Naive thymus-derived CD8-positive, alpha-beta T cell (primary cell): ENCODE measurements at regions not wholly inside any gene's neighbourhood (a gene's known extent, or its start where the extent isn't known, plus 50 kb on each side); places are given as distances from the start of the nearest gene placed in this dataset.
"Not testable (repeated sequence)": the region's sequence is repeated elsewhere in the genome, so short reads cannot be mapped to it uniquely, and the experiment has no call there.

Source experiments
- ATAC-seq, 2 donors: fragments of 150-1000 bp; cut with Tn5 transposase in 1 of 2; sonication (Bioruptor Pico), chemical (Tn5 transposase) in 1 of 2; 1 replicate in 1 of 2; 2 replicates in 1 of 2; pipeline ENCODE4 v1.10.0; 2021; ENCODE audit warnings: mild to moderate bottlenecking in 2 of 2, moderate library complexity in 2 of 2
- POLR2A ChIA-PET: fragments of 350-600 bp; sonication (Branson Sonifier 250); formaldehyde crosslinking; loops from one replicate; lab custom pipeline; 2021; ENCODE audit warnings: antibody characterized with exemption; lab: Charles Lee
- DNase-seq, 10 donors: peaks; one replicate each; pipeline versions ENCODE4 v3.0.0 to v3.0.0-alpha.2; 2020 to 2022
- H3K27ac Mint-ChIP-seq, 10 donors: one replicate each; pipeline ENCODE4 v1.8.0; 2020 to 2022; ENCODE audit warnings: mild to moderate bottlenecking in 10 of 10, mixed read lengths in 10 of 10, moderate library complexity in 4 of 10, inconsistent platforms in 1 of 10
- H3K27me3 Mint-ChIP-seq, 5 donors: one replicate each; pipeline ENCODE4 v1.8.0; 2021 to 2022; ENCODE audit warnings: mixed read lengths in 5 of 5
- H3K36me3 Mint-ChIP-seq, 3 donors: one replicate each; pipeline ENCODE4 v1.8.0; 2020 to 2022; ENCODE audit warnings: mixed read lengths in 3 of 3, mild to moderate bottlenecking in 2 of 3, inconsistent platforms in 1 of 3
- H3K4me1 Mint-ChIP-seq, 4 donors: one replicate each; pipeline ENCODE4 v1.8.0; 2021 to 2022; ENCODE audit warnings: mixed read lengths in 4 of 4
- H3K4me3 Mint-ChIP-seq, 10 donors: one replicate each; pipeline ENCODE4 v1.8.0; 2020 to 2022; ENCODE audit warnings: mild to moderate bottlenecking in 10 of 10, mixed read lengths in 10 of 10, moderate library complexity in 6 of 10, inconsistent platforms in 1 of 10
- H3K9me3 Mint-ChIP-seq, 9 donors: one replicate each; pipeline ENCODE4 v1.8.0; 2020 to 2022; ENCODE audit warnings: mixed read lengths in 9 of 9, mild to moderate bottlenecking in 3 of 9, inconsistent platforms in 1 of 9, moderate library complexity in 1 of 9

DNA sequence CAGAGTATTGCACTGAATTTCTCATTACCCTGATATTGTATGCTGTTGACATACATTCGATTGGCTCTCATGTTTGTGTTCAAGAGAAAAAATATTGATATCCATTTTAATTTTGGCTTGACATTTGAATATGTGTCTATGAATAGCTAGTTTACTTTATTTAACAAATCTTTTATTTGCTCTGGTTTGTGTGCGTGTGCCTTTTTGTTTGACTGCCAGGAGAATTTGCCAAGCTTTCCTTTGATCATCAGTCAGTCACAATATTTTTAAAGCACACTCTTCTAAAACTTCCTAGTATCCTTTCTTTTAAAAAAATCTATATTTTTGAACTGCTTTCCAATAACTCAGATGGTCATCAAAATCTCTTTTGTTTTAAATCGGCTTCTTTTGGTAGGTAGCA is 179.3 kb upstream of the FLRT2 start:
- Mint-ChIP-seq H3K4me1 (no peaks in the 10 kb centered on the region), H3K36me3 (peaks cover 0 to 9% (median 0%) of the 10 kb centered on the region in 3 donors), H3K4me3 (no peak overlapping the region), H3K27me3 (peaks cover 0 to 3% (median 0%) of the 10 kb centered on the region in 5 donors), H3K27ac (no peak overlapping the region), H3K9me3 (peaks cover 7 to 20% (median 14%) of the 10 kb centered on the region in 9 donors)
- POLR2A ChIA-PET, result no interaction called here
- no peak for DNase-seq
- ATAC-seq, result no peak

DNA sequence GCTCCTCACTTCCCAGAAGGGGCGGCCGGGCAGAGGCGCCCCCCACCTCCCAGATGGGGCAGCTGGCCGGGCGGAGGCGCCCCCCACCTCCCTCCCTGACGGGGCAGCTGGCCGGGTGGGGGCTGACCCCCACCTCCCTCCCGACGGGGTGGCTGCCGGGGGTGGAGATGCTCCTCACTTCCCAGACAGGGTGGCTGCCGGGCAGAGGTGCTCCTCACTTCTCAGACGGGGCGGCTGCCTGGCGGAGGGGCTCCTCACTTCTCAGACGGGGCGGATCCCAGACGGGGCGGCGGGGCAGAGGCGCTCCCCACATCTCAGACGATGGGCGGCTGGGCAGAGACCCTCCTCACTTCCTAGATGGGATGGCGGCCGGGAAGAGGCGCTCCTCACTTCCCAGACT is 177.4 kb upstream of the FLRT2 start:
- H3K4me3 Mint-ChIP-seq, DNase-seq, ATAC-seq, H3K4me1 Mint-ChIP-seq, H3K36me3 Mint-ChIP-seq, H3K27ac Mint-ChIP-seq, H3K27me3 Mint-ChIP-seq, POLR2A ChIA-PET: not testable (repeated sequence)
- H3K9me3 Mint-ChIP-seq, result peaks cover 8 to 24% (median 14%) of the 10 kb centered on the region in 9 donors

DNA sequence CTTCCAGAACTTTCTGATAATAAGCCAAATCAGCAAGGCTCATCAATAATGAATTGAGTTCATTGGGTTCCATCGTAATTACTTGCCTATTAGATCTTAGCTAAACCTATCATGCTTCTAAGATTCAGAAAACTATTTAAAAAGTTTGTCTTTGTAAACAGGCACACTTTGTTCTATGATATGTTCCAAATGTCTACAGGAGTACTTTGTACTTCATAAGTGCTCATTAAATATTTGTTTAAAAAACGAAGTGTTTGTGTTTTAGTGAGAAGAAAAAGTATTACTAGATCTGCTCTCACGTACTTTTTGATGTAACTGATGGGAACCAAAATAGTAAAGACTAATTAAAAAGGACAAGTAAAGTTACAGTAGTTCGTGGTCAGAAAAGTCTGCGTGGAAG is 172.8 kb upstream of the FLRT2 start:
- POLR2A ChIA-PET, result no interaction called here
- H3K4me1 Mint-ChIP-seq, result no peaks in the 10 kb centered on the region
- no peak overlapping the region for H3K4me3 Mint-ChIP-seq
- peaks cover 0 to 5% (median 0%) of the 10 kb centered on the region in 3 donors for H3K36me3 Mint-ChIP-seq
- H3K9me3 Mint-ChIP-seq, result peaks cover 8 to 24% (median 9%) of the 10 kb centered on the region in 9 donors
- peaks cover 0 to 2% (median 0%) of the 10 kb centered on the region in 5 donors for H3K27me3 Mint-ChIP-seq
- DNase-seq (no peak), ATAC-seq (no peak)
- H3K27ac Mint-ChIP-seq, result no peak overlapping the region

DNA sequence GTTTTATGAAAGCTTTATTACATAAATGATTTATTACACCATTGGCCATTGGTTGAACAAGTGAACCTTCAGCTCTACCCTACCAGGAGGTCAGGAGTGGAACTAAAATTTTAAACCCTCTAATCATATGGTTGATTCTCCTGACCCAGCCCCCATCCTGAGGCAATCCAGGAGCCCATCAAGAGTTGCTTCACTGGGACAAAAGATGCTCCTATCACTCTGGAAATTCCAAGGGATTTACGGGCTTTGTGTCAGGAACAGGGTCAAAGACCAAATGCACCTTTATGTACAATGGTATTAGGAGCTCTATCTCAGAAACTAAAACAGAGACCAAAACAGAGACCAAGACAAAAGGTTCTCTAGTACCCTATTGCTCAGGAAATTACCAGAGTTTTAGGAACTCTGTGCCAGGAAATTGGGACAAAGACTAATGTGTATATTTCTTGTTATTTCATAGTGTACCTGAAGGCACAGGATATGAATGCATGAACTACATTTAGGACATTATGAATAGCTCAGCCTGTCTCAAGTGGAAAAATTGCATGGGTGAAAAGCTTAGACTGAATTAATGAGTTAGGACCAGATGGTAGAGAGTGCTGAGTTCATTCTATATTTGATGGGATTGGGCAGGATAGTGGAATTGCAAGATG is 171.7 kb upstream of the FLRT2 start:
- H3K9me3 Mint-ChIP-seq, result peaks cover 6 to 28% (median 9%) of the 10 kb centered on the region in 9 donors
- peaks cover 0 to 2% (median 0%) of the 10 kb centered on the region in 5 donors for H3K27me3 Mint-ChIP-seq
- H3K36me3 Mint-ChIP-seq, result peaks cover 0 to 5% (median 0%) of the 10 kb centered on the region in 3 donors
- H3K27ac Mint-ChIP-seq, result no peak overlapping the region
- no peak overlapping the region for H3K4me3 Mint-ChIP-seq
- no peaks in the 10 kb centered on the region for H3K4me1 Mint-ChIP-seq
- DNase-seq, result no peak
- ATAC-seq, result no peak
- POLR2A ChIA-PET, result no interaction called here

DNA sequence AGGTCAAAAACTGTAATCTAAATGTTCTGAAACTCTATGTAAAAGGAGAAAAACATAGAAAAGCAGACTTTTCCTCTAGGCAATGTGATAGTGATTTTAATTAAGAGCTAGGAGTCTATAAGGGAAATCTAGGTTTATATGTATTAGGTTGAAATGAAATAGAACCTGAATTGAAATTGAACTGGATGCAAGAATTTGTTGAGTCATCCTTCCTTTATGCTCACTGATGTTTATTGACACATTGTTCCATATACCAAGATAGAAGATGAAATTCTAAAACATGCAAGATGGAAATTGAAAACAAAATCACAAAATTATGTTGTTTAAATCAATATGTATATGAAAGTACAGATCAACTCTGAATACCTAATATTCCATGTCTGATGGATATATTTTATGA is 170.4 kb upstream of the FLRT2 start:
- ATAC-seq (no peak), DNase-seq (no peak)
- Mint-ChIP-seq H3K36me3 (no peaks in the 10 kb centered on the region), H3K4me3 (no peak overlapping the region), H3K27ac (no peak overlapping the region), H3K27me3 (peaks cover 0 to 2% (median 0%) of the 10 kb centered on the region in 5 donors), H3K9me3 (peaks cover 0 to 17% (median 3%) of the 10 kb centered on the region in 9 donors), H3K4me1 (no peaks in the 10 kb centered on the region)
- POLR2A ChIA-PET, result no interaction called here

DNA sequence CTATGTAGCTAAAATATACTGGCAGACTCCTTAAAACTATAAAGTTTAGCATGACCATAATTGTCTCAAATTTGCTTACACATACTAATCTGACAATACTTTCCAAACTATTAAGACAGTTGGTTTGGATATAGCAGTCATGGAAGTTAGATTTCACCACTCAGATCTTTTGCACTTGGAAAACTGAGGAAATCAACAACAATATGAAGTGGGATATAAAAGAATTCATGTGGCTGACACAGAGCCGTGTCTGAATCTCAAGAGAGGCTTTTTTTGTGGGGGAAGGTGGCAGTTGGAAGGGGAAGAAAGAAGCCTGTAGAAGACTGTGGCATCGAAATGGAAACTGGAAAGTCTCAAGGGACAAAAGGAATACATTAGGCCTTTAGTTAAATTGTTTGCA is 166.6 kb upstream of the FLRT2 start:
- Mint-ChIP-seq H3K4me3 (no peak overlapping the region), H3K4me1 (no peaks in the 10 kb centered on the region), H3K9me3 (peaks cover 0 to 16% (median 4%) of the 10 kb centered on the region in 9 donors), H3K36me3 (no peaks in the 10 kb centered on the region), H3K27ac (no peak overlapping the region), H3K27me3 (peaks cover 0 to 2% (median 0%) of the 10 kb centered on the region in 5 donors)
- no peak for DNase-seq
- ATAC-seq, result no peak
- POLR2A ChIA-PET, result no interaction called here

DNA sequence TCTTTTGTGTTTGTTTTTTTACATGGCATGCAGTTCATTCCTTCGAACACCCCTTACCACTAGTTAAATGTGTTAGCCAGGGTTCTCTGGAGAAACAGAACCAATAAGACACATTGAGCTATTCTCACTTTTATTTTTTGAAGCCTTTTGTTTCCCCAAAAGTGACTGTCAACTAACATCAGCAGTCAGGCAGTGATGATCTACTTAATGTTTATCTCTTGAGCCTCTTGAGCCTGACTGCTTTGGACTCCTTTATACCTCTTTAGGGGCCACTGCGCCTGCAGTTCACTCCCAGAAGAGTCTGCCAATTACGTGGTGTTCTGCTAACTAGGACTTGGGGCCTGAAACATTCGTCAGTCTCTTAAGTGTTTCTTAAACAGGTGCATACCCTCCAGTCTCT is 163.7 kb upstream of the FLRT2 start:
- POLR2A ChIA-PET, result no interaction called here
- H3K27ac Mint-ChIP-seq, result no peak overlapping the region
- DNase-seq (no peak), ATAC-seq (no peak)
- no peaks in the 10 kb centered on the region for H3K4me1 Mint-ChIP-seq
- peaks cover 0 to under 1% (median 0%) of the 10 kb centered on the region in 3 donors for H3K36me3 Mint-ChIP-seq
- H3K9me3 Mint-ChIP-seq, result peaks cover 0 to 25% (median 10%) of the 10 kb centered on the region in 9 donors
- peaks cover 0 to 5% (median 0%) of the 10 kb centered on the region in 5 donors for H3K27me3 Mint-ChIP-seq
- no peak overlapping the region for H3K4me3 Mint-ChIP-seq

DNA sequence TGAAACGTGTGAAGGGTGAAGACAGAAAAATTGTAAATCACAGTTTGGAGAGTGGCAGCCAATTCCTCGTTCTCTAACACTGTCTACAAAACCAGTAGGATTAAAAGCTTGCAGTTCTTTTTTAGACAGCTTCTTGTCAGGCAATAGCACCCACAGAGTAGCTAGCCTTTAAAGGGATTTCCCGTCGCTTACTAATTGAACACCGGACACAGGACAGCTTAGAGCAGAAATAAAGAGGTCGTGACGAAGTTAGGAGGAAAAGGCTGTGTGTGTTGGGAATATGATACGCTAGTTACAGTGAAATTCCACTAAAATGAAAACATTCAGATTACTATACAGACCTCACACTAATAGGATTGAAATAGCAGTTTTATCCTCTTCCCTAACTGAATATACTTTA is 149.1 kb upstream of the FLRT2 start:
- Mint-ChIP-seq H3K27ac (no peak overlapping the region), H3K4me3 (no peak overlapping the region)
- POLR2A ChIA-PET, result no interaction called here

DNA sequence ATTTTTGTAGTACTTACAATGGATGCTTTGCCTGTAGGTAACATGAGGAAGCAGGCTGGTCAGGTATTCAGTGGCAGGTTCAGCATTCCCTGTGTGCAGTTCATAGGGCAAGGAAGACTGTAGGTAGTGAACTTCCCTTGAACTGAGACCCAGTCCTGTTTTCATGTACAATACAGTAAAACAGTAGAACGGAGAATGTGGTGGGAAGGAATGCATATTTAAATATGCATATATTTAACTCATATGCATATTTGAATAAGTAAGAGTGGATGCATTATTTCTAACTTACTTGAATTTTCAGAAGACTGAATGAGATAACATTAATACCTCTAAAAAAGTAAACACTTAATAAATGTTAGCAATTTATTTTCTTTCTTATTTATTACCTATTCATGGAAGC is 147.6 kb upstream of the FLRT2 start:
- Mint-ChIP-seq H3K9me3 (peaks cover 0 to 9% (median 1%) of the 10 kb centered on the region in 9 donors), H3K27ac (no peak overlapping the region)
- POLR2A ChIA-PET, result no interaction called here

More for the DNA sequence above, 149.1 kb upstream of the FLRT2 start:
- H3K9me3 Mint-ChIP-seq, result peaks cover 0 to 9% (median 1%) of the 10 kb centered on the region in 9 donors
- ATAC-seq (no peak), DNase-seq (no peak)
- no peaks in the 10 kb centered on the region for H3K36me3 Mint-ChIP-seq
- no peaks in the 10 kb centered on the region for H3K27me3 Mint-ChIP-seq
- H3K4me1 Mint-ChIP-seq, result no peaks in the 10 kb centered on the region

DNA sequence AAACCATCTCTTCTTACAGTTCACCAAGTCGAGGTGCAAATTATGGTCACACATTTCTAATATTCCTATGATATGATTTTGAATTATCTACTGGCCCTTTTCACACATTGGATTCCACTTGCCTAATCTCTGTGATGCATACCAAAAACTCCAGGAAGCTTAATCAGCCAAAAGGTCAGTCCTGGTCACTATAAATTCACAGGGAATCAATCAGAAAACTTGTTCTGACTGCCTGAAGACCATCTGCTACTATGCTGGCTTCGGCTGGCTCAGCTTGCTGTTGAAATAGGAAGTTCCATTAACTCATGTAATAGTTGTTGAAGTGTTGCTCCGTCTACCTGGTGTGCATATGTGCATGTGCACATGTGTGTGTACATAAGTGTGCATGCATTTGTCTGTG is 142.8 kb upstream of the FLRT2 start:
- H3K9me3 Mint-ChIP-seq, result peaks cover 0 to 9% (median 0%) of the 10 kb centered on the region in 9 donors
- DNase-seq (no peak), ATAC-seq (no peak)
- H3K27me3 Mint-ChIP-seq, result no peaks in the 10 kb centered on the region
- no peaks in the 10 kb centered on the region for H3K36me3 Mint-ChIP-seq
- POLR2A ChIA-PET, result no interaction called here
- H3K4me1 Mint-ChIP-seq, result no peaks in the 10 kb centered on the region
- H3K27ac Mint-ChIP-seq, result no peak overlapping the region
- H3K4me3 Mint-ChIP-seq, result no peak overlapping the region

More for the DNA sequence above, 147.6 kb upstream of the FLRT2 start:
- DNase-seq (no peak), ATAC-seq (no peak)
- Mint-ChIP-seq H3K4me3 (no peak overlapping the region), H3K4me1 (no peaks in the 10 kb centered on the region), H3K27me3 (no peaks in the 10 kb centered on the region), H3K36me3 (no peaks in the 10 kb centered on the region)

DNA sequence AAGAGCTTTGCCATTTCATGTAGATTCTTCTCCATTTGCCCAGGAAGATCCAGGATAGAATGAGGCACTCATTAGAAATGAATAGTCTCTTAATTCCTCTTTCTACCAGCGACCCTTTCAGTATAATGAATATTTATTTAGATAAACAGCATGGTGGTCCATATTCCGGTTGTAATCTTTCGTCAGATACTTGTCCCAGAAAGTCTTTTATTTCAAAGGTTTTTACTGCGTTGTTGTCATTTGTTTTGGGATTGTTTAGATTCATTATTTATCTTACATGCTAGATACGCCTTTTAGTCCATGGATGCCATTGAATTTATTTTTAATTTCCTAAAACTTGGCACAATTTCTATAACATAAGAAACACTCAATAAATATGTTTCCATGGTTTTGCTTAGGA is 139.7 kb upstream of the FLRT2 start:
- Mint-ChIP-seq H3K9me3 (peaks cover 0 to 3% (median 0%) of the 10 kb centered on the region in 9 donors), H3K4me3 (no peak overlapping the region), H3K27ac (no peak overlapping the region), H3K36me3 (no peaks in the 10 kb centered on the region), H3K4me1 (no peaks in the 10 kb centered on the region), H3K27me3 (no peaks in the 10 kb centered on the region)
- DNase-seq, result no peak
- ATAC-seq, result no peak
- POLR2A ChIA-PET, result no interaction called here

DNA sequence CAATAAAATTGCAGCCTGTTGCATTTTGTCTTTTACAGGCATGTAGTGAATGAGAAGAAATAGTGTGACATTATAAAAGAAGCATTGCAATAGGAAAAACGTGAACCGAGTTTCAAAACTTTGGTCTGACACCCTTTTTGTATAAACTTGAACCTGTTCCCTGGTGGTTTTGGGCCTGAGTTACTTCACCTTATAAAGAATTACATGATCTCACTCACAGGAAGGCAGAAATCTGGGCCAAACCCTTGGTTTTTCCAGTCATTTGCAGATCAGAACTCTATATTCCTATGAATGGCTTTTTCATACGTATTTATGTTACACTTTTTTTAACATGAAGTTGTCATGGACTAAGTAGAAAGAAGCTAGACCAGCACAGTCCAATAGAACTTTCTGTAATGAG is 138.5 kb upstream of the FLRT2 start:
- H3K27ac Mint-ChIP-seq, result no peak overlapping the region

DNA sequence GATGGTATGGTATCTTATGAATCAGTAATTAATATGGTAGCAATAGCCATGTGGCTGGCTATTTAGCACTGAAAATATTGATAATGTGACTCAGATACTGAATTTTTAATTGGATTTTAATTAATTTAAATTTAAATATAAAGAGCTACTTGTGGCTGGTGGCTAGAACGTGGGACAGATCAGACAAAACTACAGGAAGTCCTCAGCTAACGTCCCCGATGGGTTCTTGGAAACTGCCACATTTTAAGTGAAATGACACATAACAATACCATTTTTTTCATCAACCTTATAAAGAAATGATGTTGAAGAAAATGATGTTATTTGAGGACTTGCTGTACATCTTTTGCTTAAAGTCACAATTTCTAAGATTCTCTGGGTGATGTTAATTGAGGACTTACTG is 138.1 kb upstream of the FLRT2 start:
- Mint-ChIP-seq H3K27ac (no peak overlapping the region), H3K4me1 (no peaks in the 10 kb centered on the region), H3K27me3 (no peaks in the 10 kb centered on the region), H3K36me3 (no peaks in the 10 kb centered on the region), H3K4me3 (no peak overlapping the region), H3K9me3 (peaks cover 0 to 3% (median 0%) of the 10 kb centered on the region in 9 donors)
- ATAC-seq (no peak), DNase-seq (no peak)
- POLR2A ChIA-PET, result no interaction called here

More for the DNA sequence above, 138.5 kb upstream of the FLRT2 start:
- ATAC-seq (no peak), DNase-seq (no peak)
- Mint-ChIP-seq H3K9me3 (peaks cover 0 to 3% (median 0%) of the 10 kb centered on the region in 9 donors), H3K4me1 (no peaks in the 10 kb centered on the region), H3K36me3 (no peaks in the 10 kb centered on the region), H3K4me3 (no peak overlapping the region), H3K27me3 (no peaks in the 10 kb centered on the region)
- POLR2A ChIA-PET, result no interaction called here

DNA sequence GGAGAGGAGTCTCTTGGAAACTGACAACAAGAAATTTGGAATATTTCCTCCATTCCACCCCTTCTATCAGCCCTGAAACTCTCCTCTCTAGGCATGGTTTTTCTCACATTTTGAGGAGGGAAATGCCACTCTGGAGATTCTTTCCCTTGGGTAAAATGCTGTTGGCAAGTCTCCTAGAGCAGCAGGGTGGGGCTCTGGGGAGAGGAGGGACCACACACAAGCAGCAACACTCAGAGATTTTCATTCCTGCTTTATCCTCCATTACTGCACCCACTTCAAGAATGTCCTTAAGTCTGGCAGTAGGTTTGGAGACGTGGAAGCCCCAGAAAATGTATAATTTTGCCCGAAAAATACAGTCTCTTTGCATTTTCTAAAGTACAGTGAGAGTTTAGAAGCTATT is 130.8 kb upstream of the FLRT2 start:
- H3K9me3 Mint-ChIP-seq, result peaks cover 0 to 21% (median 0%) of the 10 kb centered on the region in 9 donors
- no peak overlapping the region for H3K27ac Mint-ChIP-seq
- no peaks in the 10 kb centered on the region for H3K4me1 Mint-ChIP-seq
- POLR2A ChIA-PET, result no interaction called here
- ATAC-seq (no peak), DNase-seq (no peak)
- H3K27me3 Mint-ChIP-seq, result peaks cover 0 to 3% (median 0%) of the 10 kb centered on the region in 5 donors
- H3K36me3 Mint-ChIP-seq, result no peaks in the 10 kb centered on the region
- no peak overlapping the region for H3K4me3 Mint-ChIP-seq
